GM13976 (cell line): ENCODE measurements at regions not wholly inside any gene's neighbourhood (a gene's known extent, or its start where the extent isn't known, plus 50 kb on each side); places are given as distances from the start of the nearest gene placed in this dataset.

Experiments
- DNase-seq: peaks from one replicate; pipeline ENCODE4 v3.0.0; 2012; ENCODE audit warnings: low spot score
- CTCF ChIP-seq: IDR thresholded peaks from 2 replicates; pipeline ENCODE4 v1.5.1; 2012; ENCODE audit warnings: borderline replicate concordance, mild to moderate bottlenecking; ENCODE audit not compliant: insufficient read depth; ENCODE audit errors: extremely low read depth, missing control alignments, control extremely low read depth
- in situ Hi-C: fragments of 300-500 bp; cut with MboI; formaldehyde crosslinking; loops from one replicate; pipeline ENCODE4 v1.12.0; 2022; ENCODE audit warnings: low sequenced_read_pairs, mixed read lengths, inconsistent platforms; ENCODE audit not compliant: unreplicated experiment

- in situ Hi-C loops = no loop called here
- no peak for DNase-seq
- TF ChIP-seq CTCF = no peak
These were observed 211.6 kb upstream of the FOXQ1 start for GRCh38 chr6:1100269-1100668.

- no peak for TF ChIP-seq CTCF
- DNase-seq = no peak
- in situ Hi-C loops = no loop called here
These were observed 212.6 kb upstream of the FOXQ1 start for GRCh38 chr6:1099264-1099663.

- in situ Hi-C loops = no loop called here
- no peak for TF ChIP-seq CTCF
These were observed 214.7 kb upstream of the FOXQ1 start for GRCh38 chr6:1096967-1097765.

GRCh38 chr6:1094306-1094705 is 217.6 kb upstream of the FOXQ1 start:
- no peak for TF ChIP-seq CTCF
- in situ Hi-C loops = no loop called here
- DNase-seq = no peak

More at GRCh38 chr6:1096967-1097765, 214.7 kb upstream of the FOXQ1 start:
- no peak for DNase-seq

GRCh38 chr6:1091900-1092299 is 220.0 kb upstream of the FOXQ1 start:
- no peak for DNase-seq

GRCh38 chr6:1089859-1090258 is 222.0 kb upstream of the FOXQ1 start:
- no peak for DNase-seq
- in situ Hi-C loops = no loop called here
- TF ChIP-seq CTCF = no peak

More at GRCh38 chr6:1091900-1092299, 220.0 kb upstream of the FOXQ1 start:
- in situ Hi-C loops = no loop called here
- no peak for TF ChIP-seq CTCF
